ENCODE measurements at regions not wholly inside any gene's neighbourhood (a gene's known extent, or its start where the extent isn't known, plus 50 kb on each side); places are given as distances from the start of the nearest gene placed in this dataset.

DNA sequence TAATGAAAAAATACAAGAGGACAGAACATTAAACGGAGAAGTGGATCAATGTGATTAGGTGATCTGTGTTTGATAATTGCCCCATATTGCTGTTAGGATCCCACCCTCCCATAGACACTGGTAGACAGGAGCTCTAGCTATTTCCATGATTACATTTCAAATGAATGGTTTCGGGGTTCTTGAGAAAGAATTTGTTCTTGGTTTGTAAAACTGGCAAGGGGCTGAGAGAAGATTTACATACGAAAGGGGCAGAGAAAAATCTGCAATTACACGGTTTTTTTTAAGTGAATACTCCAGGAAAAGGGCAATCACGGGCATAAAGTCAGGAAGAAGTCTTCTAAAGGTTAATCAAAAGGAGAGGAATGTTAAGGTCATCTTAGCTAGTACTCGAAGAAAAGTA is 2125.7 kb upstream of the PCDH20 start:
- TF ChIP-seq, protein P1, sequence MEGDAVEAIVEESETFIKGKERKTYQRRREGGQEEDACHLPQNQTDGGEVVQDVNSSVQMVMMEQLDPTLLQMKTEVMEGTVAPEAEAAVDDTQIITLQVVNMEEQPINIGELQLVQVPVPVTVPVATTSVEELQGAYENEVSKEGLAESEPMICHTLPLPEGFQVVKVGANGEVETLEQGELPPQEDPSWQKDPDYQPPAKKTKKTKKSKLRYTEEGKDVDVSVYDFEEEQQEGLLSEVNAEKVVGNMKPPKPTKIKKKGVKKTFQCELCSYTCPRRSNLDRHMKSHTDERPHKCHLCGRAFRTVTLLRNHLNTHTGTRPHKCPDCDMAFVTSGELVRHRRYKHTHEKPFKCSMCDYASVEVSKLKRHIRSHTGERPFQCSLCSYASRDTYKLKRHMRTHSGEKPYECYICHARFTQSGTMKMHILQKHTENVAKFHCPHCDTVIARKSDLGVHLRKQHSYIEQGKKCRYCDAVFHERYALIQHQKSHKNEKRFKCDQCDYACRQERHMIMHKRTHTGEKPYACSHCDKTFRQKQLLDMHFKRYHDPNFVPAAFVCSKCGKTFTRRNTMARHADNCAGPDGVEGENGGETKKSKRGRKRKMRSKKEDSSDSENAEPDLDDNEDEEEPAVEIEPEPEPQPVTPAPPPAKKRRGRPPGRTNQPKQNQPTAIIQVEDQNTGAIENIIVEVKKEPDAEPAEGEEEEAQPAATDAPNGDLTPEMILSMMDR (IDR thresholded peaks at IDR 0.05), result no peak

DNA sequence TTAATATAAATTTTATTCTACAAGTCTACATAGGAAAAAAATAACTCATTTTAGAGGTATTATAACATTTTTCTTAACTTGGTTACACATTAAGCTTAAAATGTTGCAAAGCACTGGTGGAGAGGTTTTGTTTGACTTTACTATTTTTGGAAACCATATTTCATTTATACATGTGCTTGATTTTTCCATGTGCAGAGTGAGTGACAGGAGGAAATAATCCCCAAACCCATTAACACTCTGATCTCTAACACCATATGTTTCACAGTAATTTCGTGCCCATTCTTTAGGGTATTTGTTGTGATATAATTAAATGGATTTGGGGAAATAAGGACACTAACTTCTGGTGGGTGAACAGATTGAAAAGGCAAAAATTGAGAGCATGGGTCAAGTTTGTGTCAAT is 2124.4 kb upstream of the PCDH20 start:
- TF ChIP-seq, protein P1 (IDR thresholded peaks at IDR 0.05), result no peak

- TF ChIP-seq, protein P1 (IDR thresholded peaks at IDR 0.05), result no peak
Observed at GRCh38 chr13:63517371-63517770, 2101.7 kb upstream of the PCDH20 start.

GRCh38 chr13:63516124-63516523 is 2100.5 kb upstream of the PCDH20 start:
- TF ChIP-seq, protein P1 (IDR thresholded peaks at IDR 0.05), result no peak

DNA sequence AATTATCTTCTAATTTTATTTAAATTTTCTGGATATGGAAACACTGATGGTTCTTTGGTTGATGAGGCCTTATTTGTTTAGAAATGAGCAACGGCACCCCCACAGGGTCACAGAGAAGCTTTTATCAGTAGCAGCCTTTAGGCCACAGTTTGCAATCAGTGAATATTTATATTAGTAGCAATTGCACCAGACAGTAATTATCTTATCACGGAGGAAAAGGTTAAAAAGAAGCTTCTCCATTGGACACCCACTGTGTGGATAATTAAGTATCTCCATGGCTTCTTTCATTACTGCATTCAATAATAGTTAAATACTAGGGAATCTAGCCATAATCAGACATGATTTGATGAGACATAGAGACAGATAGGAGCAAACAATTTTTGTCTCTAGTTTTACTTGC is 2099.2 kb upstream of the PCDH20 start:
- TF ChIP-seq, protein P1 (IDR thresholded peaks at IDR 0.05), result no peak

DNA sequence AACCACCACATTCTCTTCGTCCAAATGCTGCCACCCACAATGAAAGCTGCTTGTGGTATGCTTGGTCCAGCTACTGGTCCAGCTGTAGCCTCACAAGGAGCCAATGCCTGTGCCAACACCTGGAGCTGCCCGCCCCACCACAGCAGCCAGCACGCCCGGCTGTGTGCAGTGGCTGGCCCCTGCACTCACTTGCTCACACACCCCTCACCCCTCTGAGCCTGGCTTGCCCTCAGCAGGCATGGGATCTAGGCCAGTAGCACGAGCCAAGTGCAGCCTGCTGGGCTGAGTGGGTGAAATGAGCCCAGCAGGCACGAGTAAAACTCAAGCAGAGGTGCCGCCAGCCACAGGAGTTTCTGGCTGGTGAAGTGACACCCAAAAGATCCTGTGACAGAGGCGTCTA is 2096.4 kb upstream of the PCDH20 start:
- TF ChIP-seq, protein P1 (IDR thresholded peaks at IDR 0.05), result no peak

GRCh38 chr13:63501702-63502101 is 2086.1 kb upstream of the PCDH20 start:
- TF ChIP-seq, protein P1 (IDR thresholded peaks at IDR 0.05), result no peak

- TF ChIP-seq, protein P1 (IDR thresholded peaks at IDR 0.05), result no peak
Observed at GRCh38 chr13:63497601-63498000, 2082.0 kb upstream of the PCDH20 start.

Data from LNCAP (cell line).